Mucosa of descending colon (tissue), 3 donors: ENCODE measurements at regions not wholly inside any gene's neighbourhood (a gene's known extent, or its start where the extent isn't known, plus 50 kb on each side); places are given as distances from the start of the nearest gene placed in this dataset.

Experiments used
- ATAC-seq: fragments of 200-7000 bp; cut with Tn5 transposase; one replicate; pipeline ENCODE4 v1.9.1; 2020; ENCODE audit warnings: mild to moderate bottlenecking, moderate library complexity
- DNase-seq, 3 donors: peaks; one replicate each; pipeline ENCODE4 v3.0.0-alpha.2; 2020
- H3K36me3 ChIP-seq: fragments of 200-600 bp; one replicate; pipeline ENCODE4 v1.8.0; 2021; ENCODE audit warnings: low read depth, mild to moderate bottlenecking
- H3K4me1 ChIP-seq: fragments of 200-600 bp; one replicate; pipeline ENCODE4 v1.8.0; 2021; ENCODE audit warnings: low read depth, mild to moderate bottlenecking
- H3K4me3 ChIP-seq: fragments of 200-600 bp; one replicate; pipeline ENCODE4 v1.8.0; 2021; ENCODE audit warnings: mild to moderate bottlenecking
- H3K9me3 ChIP-seq: fragments of 200-600 bp; one replicate; pipeline ENCODE4 v1.8.0; 2021; ENCODE audit warnings: mild to moderate bottlenecking
- intact Hi-C, 2 donors: fragments of 100-400 bp; cut with DNase I in 1 of 2; cut with micrococcal nuclease in 1 of 2; formaldehyde crosslinking; loops; one replicate each; pipeline versions ENCODE4 v1.11.0 to v1.11.1; 2022; cut with DNase I, micrococcal nuclease
- TF ChIP-seq, protein P1 (sequence below): fragments of 200-600 bp; IDR thresholded peaks from one replicate; pipeline ENCODE4 v1.8.0; 2022; ENCODE audit warnings: antibody characterized with exemption, mild to moderate bottlenecking
- donor health status: DM: no; HTN: no; CAD: no; lungs with moderate emphysema.
- donor health status: DM: no; HTN: no; CAD: no.
- donor health status: DM: no; HTN: yes; CAD: no.

DNA sequence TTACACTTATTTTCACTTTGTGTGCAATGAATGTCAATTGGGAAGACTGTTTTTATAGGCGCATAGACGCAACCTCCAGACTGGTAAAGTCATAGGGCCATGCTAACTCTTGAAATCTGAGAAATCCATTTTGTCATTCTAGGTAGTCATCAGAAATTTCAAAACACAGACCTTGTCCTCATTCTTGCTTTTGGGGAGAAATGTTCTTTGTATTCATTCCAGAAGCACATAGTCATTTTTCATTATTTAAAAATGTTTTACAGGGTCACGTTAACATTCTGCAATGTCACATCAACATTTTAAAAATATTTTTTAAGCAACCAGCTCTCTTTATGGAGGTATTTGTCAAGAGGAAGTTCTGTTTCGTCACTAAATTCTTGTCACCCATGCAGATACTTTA, 898.4 kb downstream of the PDCD6IP start:
- no peak for ATAC-seq
- Histone ChIP-seq H3K4me3 (no peak overlapping the region), H3K9me3 (peaks cover 11% of the 10 kb centered on the region), H3K4me1 (no peaks in the 10 kb centered on the region), H3K36me3 (no peaks in the 10 kb centered on the region)
- TF ChIP-seq, protein P1, sequence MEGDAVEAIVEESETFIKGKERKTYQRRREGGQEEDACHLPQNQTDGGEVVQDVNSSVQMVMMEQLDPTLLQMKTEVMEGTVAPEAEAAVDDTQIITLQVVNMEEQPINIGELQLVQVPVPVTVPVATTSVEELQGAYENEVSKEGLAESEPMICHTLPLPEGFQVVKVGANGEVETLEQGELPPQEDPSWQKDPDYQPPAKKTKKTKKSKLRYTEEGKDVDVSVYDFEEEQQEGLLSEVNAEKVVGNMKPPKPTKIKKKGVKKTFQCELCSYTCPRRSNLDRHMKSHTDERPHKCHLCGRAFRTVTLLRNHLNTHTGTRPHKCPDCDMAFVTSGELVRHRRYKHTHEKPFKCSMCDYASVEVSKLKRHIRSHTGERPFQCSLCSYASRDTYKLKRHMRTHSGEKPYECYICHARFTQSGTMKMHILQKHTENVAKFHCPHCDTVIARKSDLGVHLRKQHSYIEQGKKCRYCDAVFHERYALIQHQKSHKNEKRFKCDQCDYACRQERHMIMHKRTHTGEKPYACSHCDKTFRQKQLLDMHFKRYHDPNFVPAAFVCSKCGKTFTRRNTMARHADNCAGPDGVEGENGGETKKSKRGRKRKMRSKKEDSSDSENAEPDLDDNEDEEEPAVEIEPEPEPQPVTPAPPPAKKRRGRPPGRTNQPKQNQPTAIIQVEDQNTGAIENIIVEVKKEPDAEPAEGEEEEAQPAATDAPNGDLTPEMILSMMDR = no peak
- DNase-seq = no peak
- intact Hi-C loops = no loop called here

GRCh38 chr3:34703053-34703452, 904.6 kb downstream of the PDCD6IP start:
- no peaks in the 10 kb centered on the region for H3K36me3 ChIP-seq
- no peaks in the 10 kb centered on the region for H3K4me1 ChIP-seq
- DNase-seq = no peak
- no peak for ATAC-seq
- H3K9me3 ChIP-seq = peaks cover 20% of the 10 kb centered on the region
- TF ChIP-seq, protein P1 = no peak
- intact Hi-C loops = no loop called here
- no peak overlapping the region for H3K4me3 ChIP-seq

DNA sequence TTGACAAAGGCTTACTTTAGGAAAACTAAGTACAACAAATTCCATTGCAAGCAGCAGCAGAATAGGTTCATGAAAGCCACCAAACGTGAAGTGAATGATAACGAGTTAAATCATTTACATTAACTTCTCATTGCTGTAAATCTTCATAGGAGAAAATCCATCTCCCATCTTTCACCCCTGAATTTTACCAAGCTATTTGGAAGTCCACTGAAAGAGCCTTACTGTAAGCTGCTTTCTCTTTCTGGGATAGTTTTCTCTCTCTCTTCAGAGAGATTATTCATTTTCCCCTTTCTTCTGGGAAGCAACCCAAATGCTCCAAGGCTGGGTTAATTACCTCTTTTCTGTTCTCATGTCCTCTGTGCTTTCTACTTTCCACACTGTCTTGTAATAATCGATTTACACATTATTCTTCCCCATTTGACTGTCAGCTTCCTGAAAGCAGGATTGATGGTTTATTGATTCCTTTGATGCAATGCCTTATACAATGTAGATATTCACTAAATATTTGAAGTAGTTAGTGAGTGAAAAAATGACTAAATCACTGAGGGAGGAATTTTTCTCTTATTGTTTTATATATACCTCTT, 914.3 kb upstream of the ARPP21 start:
- Histone ChIP-seq H3K9me3 (no peaks in the 10 kb centered on the region), H3K4me1 (no peaks in the 10 kb centered on the region), H3K4me3 (no peak overlapping the region), H3K36me3 (no peaks in the 10 kb centered on the region)
- ATAC-seq (no peak), DNase-seq (no peak)
- TF ChIP-seq, protein P1 = no peak
- intact Hi-C loops = no loop called here

GRCh38 chr3:34725774-34726173, 913.6 kb upstream of the ARPP21 start:
- intact Hi-C loops = no loop called here
- Histone ChIP-seq H3K9me3 (no peaks in the 10 kb centered on the region), H3K4me1 (no peaks in the 10 kb centered on the region), H3K4me3 (no peak overlapping the region), H3K36me3 (no peaks in the 10 kb centered on the region)
- TF ChIP-seq, protein P1 = no peak
- no peak for DNase-seq
- ATAC-seq = no peak

DNA sequence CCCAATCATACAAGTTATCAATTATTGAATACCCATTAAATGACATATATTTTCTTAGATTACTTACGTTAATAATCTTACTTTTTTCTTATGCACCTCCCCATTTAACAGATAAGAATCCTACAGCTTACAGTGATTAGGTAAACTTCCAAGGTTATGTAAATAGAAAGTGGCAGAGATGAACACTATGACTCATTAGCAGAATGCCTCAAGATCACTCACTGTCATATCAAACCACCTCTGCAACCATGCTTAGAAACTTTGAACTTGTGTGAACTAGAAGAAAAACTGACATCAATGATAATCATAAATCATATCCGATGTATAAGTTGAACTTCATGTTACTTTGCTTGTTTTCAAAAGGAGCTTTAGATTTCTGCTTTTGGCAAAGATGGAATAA, 911.6 kb upstream of the ARPP21 start:
- no peak for DNase-seq

More for the DNA sequence above, 911.6 kb upstream of the ARPP21 start:
- intact Hi-C loops = no loop called here
- no peak for ATAC-seq
- TF ChIP-seq, protein P1 = no peak
- H3K4me3 ChIP-seq = no peak overlapping the region
- H3K9me3 ChIP-seq = no peaks in the 10 kb centered on the region
- no peaks in the 10 kb centered on the region for H3K4me1 ChIP-seq
- H3K36me3 ChIP-seq = no peaks in the 10 kb centered on the region
